GM23338 (cell line): ENCODE measurements at regions not wholly inside any gene's neighbourhood (a gene's known extent, or its start where the extent isn't known, plus 50 kb on each side); places are given as distances from the start of the nearest gene placed in this dataset.

ENCODE experiments used
- ATAC-seq: fragments of 200-7000 bp; cut with Tn5 transposase; 3 replicates; pipeline ENCODE4 v1.9.1; 2020
- DNase-seq: peaks from one replicate; pipeline ENCODE4 v3.0.0-alpha.2; 2015; ENCODE audit warnings: low spot score
- H2AFZ ChIP-seq: fragments of 200-600 bp; sonication (generic); 2 replicates; pipeline ENCODE4 v1.8.0; 2016; ENCODE audit warnings: antibody characterized with exemption, mild to moderate bottlenecking, moderate library complexity
- H3F3A ChIP-seq: fragments of 200-600 bp; sonication (generic); replicated peaks from 2 replicates; pipeline ENCODE4 v1.8.0; 2017; ENCODE audit warnings: antibody characterized with exemption, mixed run types, low read depth
- H3K27ac ChIP-seq: fragments of 200-600 bp; sonication (generic); 2 replicates; pipeline ENCODE4 v1.6.1; 2016; ENCODE audit warnings: low read depth
- H3K27me3 ChIP-seq: fragments of 200-600 bp; sonication (generic); 2 replicates; pipeline ENCODE4 v1.8.0; 2016; ENCODE audit warnings: mild to moderate bottlenecking, mixed run types, moderate library complexity; ENCODE audit not compliant: insufficient read depth
- H3K36me3 ChIP-seq: fragments of 200-600 bp; sonication (generic); 2 replicates; pipeline ENCODE4 v1.8.0; 2016; ENCODE audit warnings: mild to moderate bottlenecking; ENCODE audit not compliant: insufficient read depth
- H3K4me1 ChIP-seq: fragments of 200-600 bp; sonication (generic); 2 replicates; pipeline ENCODE4 v1.8.0; 2016; ENCODE audit warnings: mild to moderate bottlenecking, moderate library complexity; ENCODE audit not compliant: insufficient read depth
- H3K4me2 ChIP-seq: fragments of 200-600 bp; sonication (generic); 2 replicates; pipeline ENCODE4 v1.7.1; 2017; ENCODE audit warnings: mixed run types
- H3K4me3 ChIP-seq: fragments of 200-600 bp; sonication (generic); 2 replicates; pipeline ENCODE4 v1.6.1; 2016; ENCODE audit warnings: mixed run types
- H3K79me2 ChIP-seq: fragments of 200-600 bp; sonication (generic); replicated peaks from 2 replicates; pipeline ENCODE4 v1.8.0; 2017; ENCODE audit warnings: mild to moderate bottlenecking; ENCODE audit not compliant: insufficient read depth
- H3K9me2 ChIP-seq: fragments of 200-600 bp; sonication (generic); 2 replicates; pipeline ENCODE4 v1.8.0; 2017; ENCODE audit not compliant: insufficient read depth
- H4K20me1 ChIP-seq: fragments of 200-600 bp; sonication (generic); replicated peaks from 2 replicates; pipeline ENCODE4 v1.8.0; 2017; ENCODE audit warnings: mild to moderate bottlenecking; ENCODE audit not compliant: insufficient read depth
- H3K27ac Mint-ChIP-seq: 2 replicates; pipeline ENCODE4 v1.8.0; 2020; ENCODE audit warnings: inconsistent platforms, mild to moderate bottlenecking, moderate library complexity, mixed read lengths
- H3K27me3 Mint-ChIP-seq: 3 replicates; pipeline ENCODE4 v1.8.0; 2022; ENCODE audit warnings: low read depth, mild to moderate bottlenecking, moderate library complexity, mixed read lengths, inconsistent platforms; ENCODE audit not compliant: insufficient read depth, poor library complexity
- H3K36me3 Mint-ChIP-seq: 3 replicates; pipeline ENCODE4 v1.8.0; 2021; ENCODE audit warnings: low read depth, mild to moderate bottlenecking, inconsistent platforms, moderate library complexity, mixed read lengths
- H3K4me1 Mint-ChIP-seq: 3 replicates; pipeline ENCODE4 v1.8.0; 2020; ENCODE audit warnings: mild to moderate bottlenecking, inconsistent platforms, mixed read lengths
- H3K4me3 Mint-ChIP-seq: 3 replicates; pipeline ENCODE4 v1.8.0; 2021; ENCODE audit warnings: moderate library complexity, mild to moderate bottlenecking, inconsistent platforms, mixed read lengths
- H3K9me3 Mint-ChIP-seq: 3 replicates; pipeline ENCODE4 v1.8.0; 2020; ENCODE audit warnings: moderate library complexity, mild to moderate bottlenecking, inconsistent platforms, mixed read lengths
- CREB1 ChIP-seq: fragments of 250-450 bp; sonication (Bioruptor Pico); IDR thresholded peaks from 2 replicates; pipeline ENCODE4 v1.5.0; 2020; ENCODE audit warnings: low read depth, mild to moderate bottlenecking, moderate library complexity
- CTCF ChIP-seq, 2 experiments: fragments of 200-600 bp in 1 of 2; sonication (generic) in 1 of 2; conservative IDR thresholded peaks; 2 replicates each; pipeline versions ENCODE4 v1.5.1 to v1.6.1; 2016 to 2017; ENCODE audit warnings: antibody characterized with exemption in 2 of 2, low read depth in 2 of 2, mild to moderate bottlenecking in 2 of 2, moderate library complexity in 1 of 2
- ETS1 ChIP-seq: IDR thresholded peaks from 2 replicates; pipeline ENCODE4 v1.6.1; 2016; ENCODE audit warnings: antibody characterized with exemption
- EZH2 ChIP-seq: fragments of 200-600 bp; sonication (generic); IDR thresholded peaks from one replicate; pipeline ENCODE4 v1.8.0; 2017; ENCODE audit warnings: antibody characterized with exemption, mild to moderate bottlenecking, low read depth; ENCODE audit not compliant: unreplicated experiment
- EZH2phosphoT487 ChIP-seq: fragments of 200-600 bp; sonication (generic); IDR thresholded peaks from one replicate; pipeline ENCODE4 v1.8.1; 2018; ENCODE audit warnings: antibody characterized with exemption; ENCODE audit not compliant: unreplicated experiment
- JUNB ChIP-seq: IDR thresholded peaks from one replicate; pipeline ENCODE4 v1.6.1; 2016; ENCODE audit warnings: antibody characterized with exemption; ENCODE audit not compliant: unreplicated experiment
- NANOG ChIP-seq: IDR thresholded peaks from 2 replicates; pipeline ENCODE4 v1.6.1; 2016; ENCODE audit warnings: antibody characterized with exemption, borderline replicate concordance
- POLR2AphosphoS5 ChIP-seq: IDR thresholded peaks from 2 replicates; pipeline ENCODE4 v1.6.1; 2016; ENCODE audit warnings: antibody characterized with exemption, low read depth
- REST ChIP-seq: IDR thresholded peaks from one replicate; pipeline ENCODE4 v1.6.1; 2018; ENCODE audit warnings: antibody characterized with exemption; ENCODE audit not compliant: unreplicated experiment
- STAT1 ChIP-seq: IDR thresholded peaks from one replicate; pipeline ENCODE4 v1.6.1; 2016; ENCODE audit warnings: antibody characterized with exemption; ENCODE audit not compliant: unreplicated experiment
- ZNF114 ChIP-seq: fragments of 250-450 bp; sonication (Bioruptor Pico); IDR thresholded peaks from 2 replicates; pipeline ENCODE4 v1.5.0; 2020; ENCODE audit warnings: mild to moderate bottlenecking, moderate library complexity
- ZNF331 ChIP-seq: fragments of 250-450 bp; sonication (Bioruptor Pico); IDR thresholded peaks from 2 replicates; pipeline ENCODE4 v1.5.0; 2020; ENCODE audit warnings: low read depth, mild to moderate bottlenecking, moderate library complexity
- ZNF462 ChIP-seq: fragments of 250-450 bp; sonication (Bioruptor Pico); IDR thresholded peaks from 2 replicates; pipeline ENCODE4 v1.5.0; 2020; ENCODE audit warnings: mild to moderate bottlenecking, moderate library complexity

- Histone ChIP-seq H3K27ac (no peak overlapping the region), H3K4me2 (no peak overlapping the region), H3K36me3 (no peaks in the 10 kb centered on the region; the same call in 1 of the 2 replicates), H3K4me1 (no peaks in the 10 kb centered on the region), H3K79me2 (no peaks in the 10 kb centered on the region), H3K9me2 (0 out of 2 replicates have a peak, but pooled peaks cover 4% of the 10 kb centered on the region), H3F3A (0 out of 2 replicates have a peak, but pooled peaks cover 3% of the 10 kb centered on the region), H4K20me1 (no peaks in the 10 kb centered on the region), H3K27me3 (no peaks in the 10 kb centered on the region), H2AFZ (no peak overlapping the region), H3K4me3 (no peak overlapping the region)
- H3K27ac Mint-ChIP-seq: no peak overlapping the region
- H3K4me1 Mint-ChIP-seq: no peaks in the 10 kb centered on the region
- H3K27me3 Mint-ChIP-seq: peaks cover 5% of the 10 kb centered on the region
- ATAC-seq: no peak
- no peak for TF ChIP-seq ZNF114
- no peak for TF ChIP-seq EZH2phosphoT487
- no peak for TF ChIP-seq ZNF462 (CRISPR knock-in tag)
- no peak for TF ChIP-seq JUNB
- TF ChIP-seq REST: no peak
- no peak for TF ChIP-seq STAT1
- no peak for TF ChIP-seq CREB1 (CRISPR knock-in tag)
- no peak for TF ChIP-seq EZH2
- TF ChIP-seq NANOG: no peak
- no peak for TF ChIP-seq ZNF331 (CRISPR knock-in tag)
- no peak for TF ChIP-seq ETS1
- no peak for TF ChIP-seq POLR2AphosphoS5
- no peak for TF ChIP-seq CTCF (conservative IDR thresholded peaks at IDR 0.05; ENCODE audit: low read depth in 2 of 2)
- H3K36me3 Mint-ChIP-seq: peaks cover 34% of the 10 kb centered on the region
- no peak for DNase-seq
- no peak overlapping the region for H3K4me3 Mint-ChIP-seq
- peaks cover 36% of the 10 kb centered on the region for H3K9me3 Mint-ChIP-seq
Measured at GRCh38 chr10:21431799-21432198, 93.7 kb downstream of the SKIDA1 start.
